ENCODE measurements at regions not wholly inside any gene's neighbourhood (a gene's known extent, or its start where the extent isn't known, plus 50 kb on each side); places are given as distances from the start of the nearest gene placed in this dataset.

DNA sequence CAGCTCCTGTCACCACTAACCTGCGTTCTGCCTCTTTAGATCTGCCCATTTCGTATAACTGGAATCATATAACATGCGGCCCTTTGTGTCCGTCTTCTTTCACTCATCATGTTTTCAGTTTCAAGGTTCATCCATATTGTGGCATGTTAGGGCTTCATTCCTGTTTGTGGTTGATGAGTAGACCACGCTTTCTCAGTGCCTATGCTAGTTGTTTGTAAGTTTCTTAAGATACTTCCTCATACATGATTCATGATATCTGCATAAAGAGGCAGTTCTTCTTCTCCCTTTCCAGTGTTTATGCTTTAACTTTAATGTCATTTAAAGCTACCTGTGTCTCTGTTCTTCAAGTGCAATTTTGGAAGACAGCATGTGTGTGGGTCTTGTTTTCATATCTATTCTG is 79.5 kb upstream of the FAM20C start:
- H3K27ac Mint-ChIP-seq: no peak overlapping the region
- DNase-seq (ENCODE audit: low spot score): no peak

DNA sequence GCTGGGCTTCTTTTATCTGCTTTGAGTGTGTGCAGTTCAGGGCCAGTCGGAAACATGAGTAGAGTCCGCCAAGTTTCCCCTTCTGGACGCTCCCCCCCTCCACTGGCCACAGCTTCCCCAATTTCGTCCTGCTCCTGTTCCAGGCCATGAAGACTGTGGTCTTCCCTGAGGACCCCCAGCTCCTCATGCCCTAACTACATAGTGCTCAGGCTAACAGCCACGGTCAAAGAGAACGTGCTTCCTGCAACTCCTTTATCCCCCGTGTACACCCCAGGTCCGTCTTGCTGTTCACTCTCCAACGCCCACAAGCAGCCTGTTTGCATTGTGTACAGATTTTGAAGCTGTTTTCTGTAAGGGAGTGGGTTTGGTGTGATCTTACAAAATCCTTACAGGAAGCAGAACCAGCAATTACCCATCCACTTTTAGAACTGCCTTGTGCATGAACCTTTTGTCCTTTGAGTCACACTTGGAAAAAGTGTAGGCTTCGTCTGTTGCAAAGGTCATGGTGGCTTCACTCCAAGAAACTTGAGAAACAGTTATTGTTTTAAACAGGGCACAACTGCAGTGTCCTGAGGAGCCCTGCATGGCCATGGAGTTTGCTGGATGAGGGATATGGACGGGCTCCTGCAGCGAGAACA is 77.0 kb upstream of the FAM20C start:
- H3K27me3 Mint-ChIP-seq: peaks cover 38 to 59% of the 10 kb centered on the region in 2 donors
- no peak overlapping the region for H3K4me3 Mint-ChIP-seq
- peaks cover 3 to 4% of the 10 kb centered on the region in 2 donors for H3K4me1 Mint-ChIP-seq (ENCODE audit: low read depth in 2 of 2)
- DNase-seq (ENCODE audit: low spot score) (no peak), ATAC-seq (no peak)
- no peak overlapping the region for H3K27ac Mint-ChIP-seq
- peaks cover 5% of the 10 kb centered on the region for H3K9me3 Mint-ChIP-seq
- peaks cover 17% of the 10 kb centered on the region for H3K36me3 Mint-ChIP-seq

More for the DNA sequence above, 79.5 kb upstream of the FAM20C start:
- Mint-ChIP-seq H3K27me3 (peaks cover 33 to 60% of the 10 kb centered on the region in 2 donors), H3K4me3 (no peak overlapping the region), H3K4me1 (ENCODE audit: low read depth in 2 of 2) (no peaks in the 10 kb centered on the region), H3K9me3 (peaks cover 5% of the 10 kb centered on the region), H3K36me3 (peaks cover 17% of the 10 kb centered on the region)
- ATAC-seq: no peak

DNA sequence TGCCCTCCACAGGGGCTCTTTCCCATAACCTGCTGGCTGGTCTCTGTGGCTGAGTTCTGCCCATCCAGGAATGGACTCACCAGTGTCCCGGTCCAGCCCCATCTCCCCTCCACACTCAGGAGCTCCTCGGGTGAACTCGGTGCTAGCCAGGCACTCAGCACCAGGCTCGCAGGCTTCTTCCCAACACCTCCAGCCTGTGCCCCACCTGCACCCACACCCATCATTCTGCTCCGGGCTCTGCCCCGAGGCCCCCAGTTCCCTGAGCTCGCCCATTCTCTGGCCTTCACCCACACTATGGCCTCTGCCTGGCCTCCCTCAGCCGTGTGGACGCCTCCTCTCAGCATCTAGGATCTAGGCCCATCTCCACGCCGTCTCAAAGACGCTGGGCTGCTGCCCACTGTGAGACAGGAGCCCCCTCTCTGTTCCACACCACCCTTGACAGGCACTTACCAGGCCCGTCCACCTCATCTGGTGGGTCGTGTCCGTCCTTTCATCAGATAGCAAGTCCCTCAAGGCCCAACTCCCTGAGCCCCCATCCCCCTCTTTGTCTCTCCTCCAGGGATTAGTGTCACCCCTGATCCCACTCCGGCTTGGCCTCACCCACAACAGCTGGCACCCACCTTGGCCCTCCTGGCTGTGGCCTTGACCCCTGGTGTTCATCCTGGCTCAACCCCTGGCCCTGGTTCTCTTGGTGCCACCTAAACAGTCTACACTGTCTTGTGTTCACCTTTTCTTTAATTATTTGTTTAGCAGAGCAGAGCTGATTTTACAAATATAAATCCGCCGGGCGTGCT is 76.0 kb upstream of the FAM20C start:
- no peak overlapping the region for H3K4me3 Mint-ChIP-seq
- H3K36me3 Mint-ChIP-seq: peaks cover 17% of the 10 kb centered on the region
- peaks cover 34 to 50% of the 10 kb centered on the region in 2 donors for H3K27me3 Mint-ChIP-seq
- ATAC-seq (no peak), DNase-seq (ENCODE audit: low spot score) (no peak)
- no peak overlapping the region for H3K27ac Mint-ChIP-seq
- peaks cover 5% of the 10 kb centered on the region for H3K9me3 Mint-ChIP-seq
- H3K4me1 Mint-ChIP-seq (ENCODE audit: low read depth in 2 of 2): peaks cover 3 to 4% of the 10 kb centered on the region in 2 donors

DNA sequence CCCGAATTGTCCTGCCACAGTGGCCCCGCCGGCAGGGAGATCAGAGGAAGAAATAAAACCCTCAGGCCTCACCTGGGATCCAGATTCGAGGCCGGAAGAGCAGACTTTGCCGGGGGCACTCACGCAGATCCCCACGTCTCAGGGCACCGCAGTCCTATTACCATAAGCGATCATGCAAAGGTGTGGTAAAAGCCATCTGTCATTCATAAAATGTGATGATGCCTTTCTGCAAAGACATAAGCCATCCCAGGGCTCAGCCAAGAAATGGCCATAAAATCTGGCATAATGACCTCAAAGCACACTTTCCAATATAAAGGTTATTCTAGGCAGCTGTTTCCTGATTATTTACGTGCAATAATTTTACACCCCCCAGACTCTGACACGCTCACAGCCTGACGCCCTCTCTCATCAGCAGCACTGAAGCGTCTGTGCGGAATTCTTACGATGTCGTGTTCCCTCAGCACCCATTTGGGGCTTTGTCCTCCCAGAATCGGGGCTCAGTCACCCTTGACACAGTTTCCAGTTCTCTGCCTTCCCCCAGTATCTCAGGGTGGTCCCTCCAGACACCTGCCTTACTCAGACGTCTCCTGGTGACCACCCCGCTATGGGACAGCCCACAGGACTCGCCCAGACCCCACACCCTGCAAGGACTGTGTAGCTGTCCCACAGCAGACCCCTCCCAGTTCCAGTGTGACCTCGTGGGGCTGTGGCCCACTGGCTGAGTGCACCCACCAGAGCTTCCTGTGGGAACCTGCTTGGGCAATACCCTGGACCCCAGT is 74.3 kb upstream of the FAM20C start:
- H3K4me3 Mint-ChIP-seq: no peak overlapping the region
- H3K36me3 Mint-ChIP-seq: peaks cover 8% of the 10 kb centered on the region
- no peak for ATAC-seq
- peaks cover 34 to 43% of the 10 kb centered on the region in 2 donors for H3K27me3 Mint-ChIP-seq
- H3K4me1 Mint-ChIP-seq (ENCODE audit: low read depth in 2 of 2): peaks cover 3 to 4% of the 10 kb centered on the region in 2 donors
- H3K27ac Mint-ChIP-seq: no peak overlapping the region
- no peak for DNase-seq (ENCODE audit: low spot score)
- H3K9me3 Mint-ChIP-seq: peaks cover under 1% of the 10 kb centered on the region

DNA sequence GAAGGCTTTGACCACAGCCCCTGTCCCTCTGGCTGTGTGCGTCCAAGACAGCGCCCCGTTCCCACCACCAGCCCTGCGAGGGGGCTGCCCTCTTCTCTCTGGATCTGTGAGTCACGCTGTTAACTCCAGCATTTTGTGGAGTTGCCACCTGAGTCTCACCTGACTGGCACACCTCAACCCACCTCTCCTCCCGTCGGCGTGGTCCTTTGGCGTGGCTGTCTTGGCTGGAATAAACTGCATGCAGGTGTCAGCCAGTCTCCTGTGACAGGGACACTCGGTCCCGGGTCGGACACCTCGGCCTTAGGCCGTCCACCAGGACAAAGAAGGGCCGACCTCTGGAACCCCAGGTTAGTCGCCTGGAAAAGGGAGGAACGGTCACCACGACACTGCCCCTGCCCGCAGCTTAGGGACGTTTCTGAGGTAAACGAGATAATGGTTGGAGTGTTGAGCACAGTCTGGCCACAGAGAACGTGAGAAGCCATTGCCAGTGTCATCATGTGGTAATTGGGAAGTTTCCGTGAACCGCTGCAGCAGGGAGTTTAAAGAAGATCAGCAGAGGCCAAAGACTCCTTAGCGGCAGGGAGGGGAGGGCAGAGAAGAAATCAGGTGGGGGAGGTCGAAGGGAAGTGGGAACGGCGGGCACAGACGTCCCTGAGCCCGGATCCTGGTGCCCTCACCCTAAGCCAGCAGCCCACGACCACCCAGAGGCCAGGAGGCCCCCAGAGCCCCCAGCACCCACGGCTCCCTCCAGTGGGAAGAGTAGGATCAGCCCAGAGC is 73.6 kb upstream of the FAM20C start:
- ATAC-seq (no peak), DNase-seq (ENCODE audit: low spot score) (no peak)
- H3K36me3 Mint-ChIP-seq: peaks cover under 1% of the 10 kb centered on the region
- no peak overlapping the region for H3K4me3 Mint-ChIP-seq
- H3K9me3 Mint-ChIP-seq: no peaks in the 10 kb centered on the region
- peaks cover 27 to 36% of the 10 kb centered on the region in 2 donors for H3K27me3 Mint-ChIP-seq
- peaks cover 3 to 4% of the 10 kb centered on the region in 2 donors for H3K4me1 Mint-ChIP-seq (ENCODE audit: low read depth in 2 of 2)
- no peak overlapping the region for H3K27ac Mint-ChIP-seq

DNA sequence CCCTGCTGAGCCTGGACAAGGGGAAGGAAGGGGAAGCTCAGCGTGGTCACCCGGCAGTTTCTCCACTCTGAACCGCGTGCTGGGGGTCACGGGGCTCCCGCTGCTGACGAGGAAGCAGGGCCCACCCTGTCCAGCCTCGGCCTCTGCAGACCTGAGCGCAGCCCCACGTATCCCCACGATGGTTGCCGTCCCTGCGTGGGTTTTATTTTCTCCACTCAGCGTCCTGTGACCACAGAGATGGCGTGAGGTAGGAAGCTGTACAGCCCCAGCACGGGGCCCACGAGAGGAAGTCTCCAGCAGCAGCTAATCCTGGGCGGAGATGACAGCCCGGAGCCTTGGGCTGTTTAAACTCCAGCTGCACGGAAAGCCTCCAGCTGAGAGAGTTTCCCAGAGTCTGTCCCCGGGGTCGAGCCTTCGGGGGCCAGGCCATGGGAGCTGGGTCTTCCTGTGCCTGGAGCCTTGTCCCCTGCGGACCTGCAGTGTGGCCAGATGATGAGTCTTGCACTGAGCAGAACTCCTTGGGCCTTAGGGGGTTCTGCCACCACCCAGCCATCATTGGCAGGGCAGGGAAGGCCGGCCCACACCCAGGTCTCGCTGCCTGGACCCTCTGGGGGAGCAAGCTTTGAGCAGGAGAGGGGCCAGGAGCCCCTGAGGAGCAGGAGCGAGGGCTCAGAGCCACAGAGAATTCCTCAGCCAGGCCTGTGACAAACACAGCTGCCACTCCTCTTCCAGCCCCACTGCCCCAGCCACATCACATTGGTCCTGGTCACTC is 72.8 kb upstream of the FAM20C start:
- peaks cover 19 to 28% of the 10 kb centered on the region in 2 donors for H3K27me3 Mint-ChIP-seq
- DNase-seq (ENCODE audit: low spot score) (no peak), ATAC-seq (no peak)
- H3K27ac Mint-ChIP-seq: no peak overlapping the region
- H3K36me3 Mint-ChIP-seq: no peaks in the 10 kb centered on the region
- H3K9me3 Mint-ChIP-seq: no peaks in the 10 kb centered on the region
- peaks cover 3 to 4% of the 10 kb centered on the region in 2 donors for H3K4me1 Mint-ChIP-seq (ENCODE audit: low read depth in 2 of 2)
- H3K4me3 Mint-ChIP-seq: no peak overlapping the region

DNA sequence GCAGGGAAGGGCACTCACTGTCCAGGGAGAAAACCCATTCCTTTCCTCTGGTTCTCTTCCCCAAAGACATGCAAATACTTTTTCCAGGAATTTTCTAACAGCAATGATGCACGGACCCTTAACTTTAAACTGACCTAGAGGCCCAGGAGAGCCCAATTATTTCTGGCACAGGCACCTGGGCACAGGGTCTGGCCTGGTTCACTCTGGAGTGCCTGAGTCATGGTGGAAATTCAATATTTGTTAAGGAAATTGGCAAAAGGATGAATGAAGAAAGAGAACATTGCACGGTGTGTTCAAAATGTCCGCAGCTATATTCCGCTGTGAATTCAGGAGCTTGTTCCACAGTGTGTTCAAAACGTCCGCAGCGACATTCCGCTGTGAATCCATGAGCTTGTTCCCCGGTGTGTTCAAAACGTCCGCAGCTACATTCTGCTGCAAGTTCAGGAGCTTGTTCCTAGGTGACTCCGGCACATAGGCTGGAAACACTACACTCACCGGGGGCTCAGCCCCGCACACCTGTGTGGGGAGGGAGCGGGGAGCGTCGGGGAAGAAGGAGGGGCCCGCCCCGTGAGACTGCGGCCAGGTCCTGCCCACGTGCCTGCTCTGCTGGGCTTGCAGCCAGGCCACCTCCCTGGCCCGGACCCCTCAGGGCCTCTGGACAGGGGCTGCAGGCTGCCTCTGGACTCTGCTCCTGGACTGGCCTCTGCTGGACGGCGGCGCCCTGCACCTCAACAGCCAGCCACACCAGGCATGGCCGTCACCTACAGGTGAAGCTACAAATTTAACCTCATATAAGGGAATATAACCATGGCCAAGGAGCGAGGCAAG is 72.0 kb upstream of the FAM20C start:
- Mint-ChIP-seq H3K27ac (no peak overlapping the region), H3K4me3 (no peak overlapping the region), H3K9me3 (no peaks in the 10 kb centered on the region), H3K27me3 (peaks cover 17 to 21% of the 10 kb centered on the region in 2 donors), H3K36me3 (no peaks in the 10 kb centered on the region), H3K4me1 (ENCODE audit: low read depth in 2 of 2) (peaks cover 3 to 4% of the 10 kb centered on the region in 2 donors)
- no peak for ATAC-seq
- no peak for DNase-seq (ENCODE audit: low spot score)

DNA sequence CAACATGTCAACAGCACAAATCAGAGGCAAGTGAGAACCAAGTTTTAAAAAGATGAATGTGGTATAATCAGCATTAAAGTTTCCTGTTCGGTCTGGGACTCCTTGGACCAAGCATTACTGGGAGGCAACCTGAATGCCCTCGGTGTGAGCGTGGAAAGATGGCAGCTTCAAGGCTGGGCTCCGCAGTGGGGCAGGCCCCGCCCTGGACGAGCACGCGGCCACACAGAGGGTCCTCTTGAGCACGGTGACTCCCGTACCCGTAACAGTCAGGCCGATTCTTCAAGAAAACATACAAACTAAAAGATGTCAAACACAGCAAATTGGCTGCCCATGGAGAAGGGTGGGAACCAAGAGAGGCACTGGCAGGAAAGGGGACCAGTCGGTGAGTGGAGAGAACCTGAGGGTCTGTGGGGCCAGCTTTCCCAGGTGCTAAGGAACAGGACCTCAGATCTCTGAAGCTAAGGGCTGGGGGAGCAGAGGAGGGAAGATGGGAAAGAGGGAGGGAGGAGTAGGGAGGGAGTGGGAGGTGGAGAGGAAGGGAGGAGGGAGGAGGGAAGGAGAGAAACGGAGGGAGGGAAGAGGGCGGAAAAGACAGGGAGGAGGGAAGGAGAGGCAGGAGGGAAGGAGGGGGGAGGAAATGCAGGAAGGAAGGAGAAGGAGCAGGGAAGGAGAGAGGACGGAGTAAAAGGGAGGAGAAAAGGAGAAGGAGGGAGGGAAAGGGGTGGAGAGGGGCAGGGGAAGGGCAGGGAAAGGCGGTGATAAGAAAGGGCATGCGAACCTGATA is 71.2 kb upstream of the FAM20C start:
- H3K27ac Mint-ChIP-seq: no peak overlapping the region
- no peaks in the 10 kb centered on the region for H3K9me3 Mint-ChIP-seq
- H3K4me1 Mint-ChIP-seq (ENCODE audit: low read depth in 2 of 2): peaks cover 3 to 4% of the 10 kb centered on the region in 2 donors
- ATAC-seq: no peak
- peaks cover 17% of the 10 kb centered on the region in 2 donors for H3K27me3 Mint-ChIP-seq
- DNase-seq (ENCODE audit: low spot score): no peak
- H3K4me3 Mint-ChIP-seq: no peak overlapping the region
- no peaks in the 10 kb centered on the region for H3K36me3 Mint-ChIP-seq

DNA sequence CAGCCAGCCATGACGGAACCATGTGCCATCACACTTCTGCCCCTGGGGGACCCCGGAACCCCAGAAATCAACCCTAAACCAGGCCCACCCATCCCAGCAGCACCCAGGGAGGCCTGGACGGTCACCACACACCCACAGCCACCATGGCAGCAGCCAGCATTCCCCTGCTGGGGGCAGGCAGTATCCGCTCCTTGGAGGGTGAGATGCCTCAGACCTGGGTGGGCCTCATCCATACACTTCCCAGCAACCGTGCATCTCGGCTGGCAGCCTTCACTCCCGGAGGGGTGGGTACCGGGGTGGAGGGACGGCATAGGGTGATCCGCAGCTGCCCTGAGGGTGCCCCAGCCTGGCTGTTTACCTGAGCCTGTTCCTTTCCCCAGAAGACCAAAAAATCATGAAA is 69.1 kb upstream of the FAM20C start:
- Mint-ChIP-seq H3K9me3 (no peaks in the 10 kb centered on the region), H3K4me1 (ENCODE audit: low read depth in 2 of 2) (peaks cover 3 to 4% of the 10 kb centered on the region in 2 donors), H3K4me3 (no peak overlapping the region), H3K36me3 (no peaks in the 10 kb centered on the region), H3K27ac (no peak overlapping the region), H3K27me3 (peaks cover 11 to 17% of the 10 kb centered on the region in 2 donors)
- DNase-seq (ENCODE audit: low spot score): no peak
- ATAC-seq: no peak

DNA sequence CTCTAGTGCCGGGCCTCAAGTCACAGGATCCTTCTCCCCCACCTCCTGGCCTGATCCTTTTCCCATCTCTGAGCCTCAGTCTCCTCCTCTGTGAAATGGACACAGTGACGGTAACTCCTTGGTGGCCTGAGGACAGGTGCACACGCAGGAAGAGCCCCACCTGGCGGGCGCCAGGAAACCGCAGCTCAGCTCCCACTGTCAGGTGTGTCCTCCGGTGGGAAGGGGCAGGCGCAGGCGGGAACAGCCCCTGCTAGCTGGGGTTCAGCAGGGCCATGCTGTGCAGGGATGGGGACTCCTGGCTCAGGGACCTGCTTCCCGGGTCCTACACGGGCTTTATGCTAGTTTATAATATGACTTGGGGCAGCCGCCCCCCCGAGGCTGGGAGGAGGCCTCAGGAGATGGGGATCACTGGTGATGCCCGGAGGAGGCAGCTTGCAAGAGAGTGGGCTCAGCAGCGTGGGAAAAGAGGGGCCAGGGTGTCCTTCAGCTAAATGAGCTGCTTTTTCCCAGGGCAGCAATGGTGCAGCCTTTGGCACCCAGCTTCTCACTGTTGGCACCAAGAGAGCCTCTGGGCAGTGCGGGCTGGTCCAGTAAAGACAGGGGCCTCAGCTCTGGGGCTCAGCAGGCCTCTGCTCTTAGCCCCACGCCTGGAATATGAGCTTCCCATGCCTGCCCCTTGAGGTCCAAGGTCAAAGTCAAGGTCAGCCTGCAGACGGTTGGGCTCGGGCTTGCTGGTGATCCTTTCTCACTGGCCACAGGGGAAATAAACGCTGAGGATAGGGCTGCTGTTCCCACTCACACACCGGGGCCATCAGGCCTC is 68.0 kb upstream of the FAM20C start:
- Mint-ChIP-seq H3K27me3 (peaks cover 6 to 10% of the 10 kb centered on the region in 2 donors), H3K4me3 (no peak overlapping the region), H3K4me1 (ENCODE audit: low read depth in 2 of 2) (no peaks in the 10 kb centered on the region), H3K36me3 (no peaks in the 10 kb centered on the region), H3K27ac (no peak overlapping the region), H3K9me3 (no peaks in the 10 kb centered on the region)
- DNase-seq (ENCODE audit: low spot score) (no peak), ATAC-seq (no peak)

DNA sequence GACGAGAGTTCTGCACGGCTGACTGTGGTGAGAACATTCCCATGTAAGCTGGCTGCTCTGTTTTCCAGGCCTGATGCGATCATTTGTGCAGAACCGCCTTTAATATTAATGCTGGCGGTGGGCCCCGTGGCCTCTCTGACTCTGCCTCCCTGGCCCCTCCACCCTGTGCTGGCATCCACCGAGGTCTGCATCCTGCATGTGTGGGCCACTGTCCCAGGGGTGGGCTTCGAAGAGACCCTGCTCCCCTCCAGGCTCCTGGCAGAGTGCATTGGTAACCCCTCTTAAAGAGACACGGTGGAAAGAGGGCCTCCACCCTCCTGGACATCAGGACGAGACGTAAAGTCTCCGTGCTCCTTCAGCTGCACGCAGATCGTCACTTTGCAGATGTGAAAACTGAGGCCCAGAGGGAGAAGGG is 67.3 kb upstream of the FAM20C start:
- DNase-seq (ENCODE audit: low spot score) (no peak), ATAC-seq (no peak)
- Mint-ChIP-seq H3K27me3 (peaks cover 6 to 10% of the 10 kb centered on the region in 2 donors), H3K36me3 (no peaks in the 10 kb centered on the region), H3K4me1 (ENCODE audit: low read depth in 2 of 2) (no peaks in the 10 kb centered on the region), H3K4me3 (no peak overlapping the region), H3K9me3 (no peaks in the 10 kb centered on the region), H3K27ac (no peak overlapping the region)

Data from natural killer cell treated with Interleukin-12 subunit alpha and Interleukin-12 subunit beta and Interleukin-15 and Interleukin-18, amount 100 ng/mL, for 72 hours (primary cell).